ENCODE measurements at regions not wholly inside any gene's neighbourhood (a gene's known extent, or its start where the extent isn't known, plus 50 kb on each side); places are given as distances from the start of the nearest gene placed in this dataset.

- Histone ChIP-seq H3K4me1 (ENCODE audit: control insufficient read depth in 2 of 2, insufficient read depth in 2 of 2, low read length in 2 of 2) (peaks cover 26 to 34% of the 10 kb centered on the region in 2 donors), H3K27ac (ENCODE audit: low read length in 2 of 2) (peak overlapping the region in 1 of 2 donors; percentile 25)
- no peak overlapping the region for H3K4me3 Mint-ChIP-seq
Measured at GRCh38 chr7:131066635-131067034, 261.0 kb upstream of the MKLN1 start.

GRCh38 chr7:131067220-131067619, 260.5 kb upstream of the MKLN1 start:
- WGBS (ENCODE audit: insufficient coverage) = 96% methylated on average over 3 of the region's 5 CpGs
- POLR2A ChIA-PET = no interaction called here
- Histone ChIP-seq H4K20me1 (ENCODE audit: control insufficient read depth, insufficient read depth, low read length, poor library complexity, severe bottlenecking) (peaks cover 88% of the 10 kb centered on the region), H3K79me2 (ENCODE audit: control insufficient read depth, insufficient read depth, low read length) (peaks cover 94% of the 10 kb centered on the region), H3K27me3 (replicated peaks in 1 of 4; ENCODE audit: control extremely low read depth in 1 of 4, control insufficient read depth in 3 of 4, insufficient read depth in 4 of 4, low read length in 3 of 4) (no peaks in the 10 kb centered on the region), H3K4me3 (ENCODE audit: control extremely low read depth in 1 of 5, extremely low read depth in 1 of 5, insufficient read depth in 1 of 5, low read depth in 2 of 5, low read length in 4 of 5) (no peak overlapping the region), H2AFZ (ENCODE audit: insufficient read depth, low read depth, low read length, poor library complexity, severe bottlenecking) (no peak overlapping the region), H3K36me3 (replicated peaks in 1 of 2; ENCODE audit: control extremely low read depth in 1 of 2, control insufficient read depth in 1 of 2, extremely low read depth in 1 of 2, insufficient read depth in 2 of 2, low read length in 1 of 2) (peaks cover 3 to 16% of the 10 kb centered on the region in 2 experiments), H3K4me1 (ENCODE audit: control insufficient read depth in 2 of 2, insufficient read depth in 2 of 2, low read length in 2 of 2) (peaks cover 31 to 32% of the 10 kb centered on the region in 2 donors), H3K4me2 (replicated peaks; ENCODE audit: low read depth, low read length, poor library complexity, severe bottlenecking) (peak overlapping the region; percentile 27), H3K27ac (ENCODE audit: low read length in 2 of 2) (peak overlapping the region; percentile 25 to 55), H3K9ac (ENCODE audit: low read length) (no peak overlapping the region), H3K9me3 (ENCODE audit: control extremely low read depth in 1 of 3, control insufficient read depth in 2 of 3, insufficient read depth in 1 of 3, low read length in 2 of 3) (no peaks in the 10 kb centered on the region)
- no peak for TF ChIP-seq CTCF (IDR thresholded peaks at IDR 0.05)
- no peak for TF ChIP-seq EZH2 (IDR thresholded peaks at IDR 0.05; ENCODE audit: borderline replicate concordance, insufficient read depth, low read depth, low read length, poor library complexity, severe bottlenecking)
- ATAC-seq (ENCODE audit: low read depth) (peak; percentile 41), DNase-seq (no peak)
- H3K27ac Mint-ChIP-seq = peak overlapping the region; percentile 3
- H3K27me3 Mint-ChIP-seq = no peaks in the 10 kb centered on the region
- H3K4me1 Mint-ChIP-seq = peaks cover 66% of the 10 kb centered on the region
- H3K4me3 Mint-ChIP-seq = peak overlapping the region; percentile 8
- CTCF ChIA-PET = interaction anchor here (0.7 to 1.6 kb wide), 4 partner anchors 8 to 357 kb away, joined by 3 to 5 read pairs (median 3); no protein-coding TSS in a partner anchor
- no peaks in the 10 kb centered on the region for H3K9me3 Mint-ChIP-seq (ENCODE audit: insufficient read depth)
- intact Hi-C loops (cut with micrococcal nuclease) = loop anchor here (5.0 kb wide), 1 partner anchor 35 kb away; no protein-coding TSS in a partner anchor

More at GRCh38 chr7:131066635-131067034, 261.0 kb upstream of the MKLN1 start:
- ATAC-seq (ENCODE audit: low read depth) = no peak
- H3K4me3 ChIP-seq (ENCODE audit: control extremely low read depth in 1 of 5, extremely low read depth in 1 of 5, insufficient read depth in 1 of 5, low read depth in 2 of 5, low read length in 4 of 5) = no peak overlapping the region
- Mint-ChIP-seq H3K9me3 (ENCODE audit: insufficient read depth) (no peaks in the 10 kb centered on the region), H3K27me3 (no peaks in the 10 kb centered on the region), H3K4me1 (peaks cover 63% of the 10 kb centered on the region), H3K27ac (no peak overlapping the region)
- TF ChIP-seq EZH2 (IDR thresholded peaks at IDR 0.05; ENCODE audit: borderline replicate concordance, insufficient read depth, low read depth, low read length, poor library complexity, severe bottlenecking) = no peak
- no peak for TF ChIP-seq CTCF (IDR thresholded peaks at IDR 0.05)
- H3K9me3 ChIP-seq (ENCODE audit: control extremely low read depth in 1 of 3, control insufficient read depth in 2 of 3, insufficient read depth in 1 of 3, low read length in 2 of 3) = no peaks in the 10 kb centered on the region
- intact Hi-C loops (cut with micrococcal nuclease) = loop anchor here (5.0 kb wide), 1 partner anchor 36 kb away; no protein-coding TSS in a partner anchor
- H3K27me3 ChIP-seq (replicated peaks in 1 of 4; ENCODE audit: control extremely low read depth in 1 of 4, control insufficient read depth in 3 of 4, insufficient read depth in 4 of 4, low read length in 3 of 4) = no peaks in the 10 kb centered on the region
- CTCF ChIA-PET = interaction anchor here (1.1 kb wide), 1 partner anchor 23 kb away, joined by 4 read pairs; no protein-coding TSS in a partner anchor
- no peak overlapping the region for H2AFZ ChIP-seq (ENCODE audit: insufficient read depth, low read depth, low read length, poor library complexity, severe bottlenecking)
- H4K20me1 ChIP-seq (ENCODE audit: control insufficient read depth, insufficient read depth, low read length, poor library complexity, severe bottlenecking) = peaks cover 87% of the 10 kb centered on the region
- no peak overlapping the region for H3K4me2 ChIP-seq (replicated peaks; ENCODE audit: low read depth, low read length, poor library complexity, severe bottlenecking)
- H3K79me2 ChIP-seq (ENCODE audit: control insufficient read depth, insufficient read depth, low read length) = peaks cover 94% of the 10 kb centered on the region
- no peak for DNase-seq
- POLR2A ChIA-PET = no interaction called here
- peaks cover 3 to 16% of the 10 kb centered on the region in 2 experiments for H3K36me3 ChIP-seq (replicated peaks in 1 of 2; ENCODE audit: control extremely low read depth in 1 of 2, control insufficient read depth in 1 of 2, extremely low read depth in 1 of 2, insufficient read depth in 2 of 2, low read length in 1 of 2)
- H3K9ac ChIP-seq (ENCODE audit: low read length) = no peak overlapping the region

All from B cell (primary cell).